HUDEP-2 (cell line): ENCODE measurements at regions not wholly inside any gene's neighbourhood (a gene's known extent, or its start where the extent isn't known, plus 50 kb on each side); places are given as distances from the start of the nearest gene placed in this dataset.

Source experiments
- DNase-seq, 76 experiments: peaks; one replicate each; lab custom pipeline; 2025; ENCODE audit not compliant: unreplicated experiment in 76 of 76; lab: John Stamatoyannopoulos, UW

GRCh38 chr4:180134091-180134866, 2108.9 kb upstream of the TENM3 start:
- DNase-seq = no peak

- no peak for DNase-seq
Measured at GRCh38 chr4:180141734-180142133, 2101.5 kb upstream of the TENM3 start.

GRCh38 chr4:180148737-180149136, 2094.5 kb upstream of the TENM3 start:
- no peak for DNase-seq

- no peak for DNase-seq
Measured at GRCh38 chr4:180150818-180151217, 2092.4 kb upstream of the TENM3 start.

- DNase-seq = no peak
Measured at GRCh38 chr4:180152831-180153230, 2090.4 kb upstream of the TENM3 start.

- no peak for DNase-seq
Measured at GRCh38 chr4:180153587-180153986, 2089.6 kb upstream of the TENM3 start.

GRCh38 chr4:180156684-180157083, 2086.5 kb upstream of the TENM3 start:
- DNase-seq = no peak

GRCh38 chr4:180160195-180160983, 2082.8 kb upstream of the TENM3 start:
- no peak for DNase-seq

GRCh38 chr4:180164799-180165198, 2078.4 kb upstream of the TENM3 start:
- DNase-seq = no peak

GRCh38 chr4:180169394-180169793, 2073.8 kb upstream of the TENM3 start:
- no peak for DNase-seq

- DNase-seq = no peak
Measured at GRCh38 chr4:180169966-180170365, 2073.2 kb upstream of the TENM3 start.

GRCh38 chr4:180179146-180179545, 2064.1 kb upstream of the TENM3 start:
- no peak for DNase-seq

GRCh38 chr4:180189666-180190065, 2053.5 kb upstream of the TENM3 start:
- DNase-seq = no peak

- DNase-seq = no peak
Measured at GRCh38 chr4:180190382-180190781, 2052.8 kb upstream of the TENM3 start.

GRCh38 chr4:180197471-180197870, 2045.7 kb upstream of the TENM3 start:
- no peak for DNase-seq

GRCh38 chr4:180203349-180203748, 2039.9 kb upstream of the TENM3 start:
- DNase-seq = no peak

GRCh38 chr4:180205276-180205675, 2037.9 kb upstream of the TENM3 start:
- DNase-seq = no peak

- DNase-seq = no peak
Measured at GRCh38 chr4:180207921-180208320, 2035.3 kb upstream of the TENM3 start.

GRCh38 chr4:180217070-180217469, 2026.1 kb upstream of the TENM3 start:
- no peak for DNase-seq

- DNase-seq = no peak
Measured at GRCh38 chr4:180219080-180219479, 2024.1 kb upstream of the TENM3 start.

GRCh38 chr4:180225977-180226376, 2017.2 kb upstream of the TENM3 start:
- DNase-seq = no peak

GRCh38 chr4:180234730-180235129, 2008.5 kb upstream of the TENM3 start:
- DNase-seq = no peak
